ENCODE measurements at regions not wholly inside any gene's neighbourhood (a gene's known extent, or its start where the extent isn't known, plus 50 kb on each side); places are given as distances from the start of the nearest gene placed in this dataset.
A peak's percentile ranks its signal among the peaks of the same experiment; 100 is the strongest.

DNA sequence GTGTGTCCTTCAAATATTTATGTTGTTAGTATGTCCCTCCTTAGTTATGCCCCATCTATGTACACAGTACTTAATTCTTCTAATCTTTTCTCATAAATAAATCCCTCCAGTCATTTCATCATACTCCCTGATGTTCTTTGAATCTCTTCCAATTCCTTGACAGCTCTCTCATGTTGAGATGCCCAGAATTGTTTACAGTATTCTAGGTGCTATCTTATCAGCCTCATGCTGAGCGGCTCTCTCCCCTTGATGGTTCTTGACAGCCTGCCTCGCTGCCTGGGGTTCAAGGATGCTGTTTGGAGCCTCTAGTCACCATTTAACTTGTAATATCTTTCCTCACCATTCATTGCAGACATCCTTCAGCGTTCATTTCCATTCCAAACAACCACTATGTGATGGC lies 799.2 kb downstream of the BRINP1 start:
- DNase-seq (ENCODE audit: low read depth, low spot score): no peak

DNA sequence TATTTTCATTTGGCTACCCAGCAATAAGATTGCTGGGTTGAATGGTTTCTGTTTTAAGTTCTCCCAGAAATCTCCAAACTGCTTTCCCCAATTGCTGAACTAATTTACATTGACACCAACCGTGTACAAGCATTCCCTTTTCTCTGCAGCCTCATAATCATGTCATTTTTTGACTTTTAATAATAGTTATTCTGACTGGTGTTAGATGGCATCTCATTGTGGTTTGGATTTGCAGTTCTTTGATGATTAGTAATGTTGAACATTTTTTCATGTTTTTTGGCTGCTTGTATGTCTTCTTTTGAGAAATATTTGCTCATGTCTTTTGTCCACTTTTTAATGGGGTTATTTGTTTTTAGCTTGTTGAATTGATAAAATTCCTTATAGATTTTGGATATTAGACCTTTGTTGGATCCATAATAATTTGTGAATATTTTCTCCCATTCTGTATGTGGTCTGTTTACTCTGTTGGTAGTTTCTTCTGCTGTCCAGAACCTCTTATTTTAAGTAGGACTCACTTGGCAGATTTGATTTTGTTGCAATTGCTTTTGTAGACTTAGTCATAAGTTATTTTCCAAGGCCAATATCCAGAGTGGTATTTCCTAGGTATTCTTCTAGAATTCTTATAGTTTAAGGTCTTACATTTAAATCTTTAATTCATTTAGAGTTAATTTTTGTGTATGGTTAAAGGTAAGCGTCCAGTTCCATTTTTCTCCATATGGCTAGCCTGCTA lies 793.7 kb downstream of the BRINP1 start:
- no peak for DNase-seq (ENCODE audit: low read depth, low spot score)

DNA sequence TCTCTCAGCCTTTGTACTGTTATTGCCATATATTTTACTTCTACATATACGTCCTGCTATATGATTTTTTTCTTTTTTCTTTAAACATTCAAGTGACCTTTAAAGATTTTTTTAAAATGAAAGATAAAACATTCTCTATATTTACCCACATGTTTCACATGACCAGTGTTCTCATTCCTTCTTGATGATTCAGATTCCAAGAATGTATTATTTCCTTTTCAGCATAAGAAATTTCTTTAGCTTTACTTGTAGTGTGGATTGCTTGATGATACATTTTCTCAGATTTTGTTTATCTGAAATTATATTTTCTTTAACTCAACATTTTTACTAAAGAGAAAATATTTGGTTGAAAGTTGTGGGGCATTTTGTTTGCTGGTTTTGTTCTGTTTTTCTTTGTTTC lies 792.1 kb downstream of the BRINP1 start:
- no peak for DNase-seq (ENCODE audit: low read depth, low spot score)

DNA sequence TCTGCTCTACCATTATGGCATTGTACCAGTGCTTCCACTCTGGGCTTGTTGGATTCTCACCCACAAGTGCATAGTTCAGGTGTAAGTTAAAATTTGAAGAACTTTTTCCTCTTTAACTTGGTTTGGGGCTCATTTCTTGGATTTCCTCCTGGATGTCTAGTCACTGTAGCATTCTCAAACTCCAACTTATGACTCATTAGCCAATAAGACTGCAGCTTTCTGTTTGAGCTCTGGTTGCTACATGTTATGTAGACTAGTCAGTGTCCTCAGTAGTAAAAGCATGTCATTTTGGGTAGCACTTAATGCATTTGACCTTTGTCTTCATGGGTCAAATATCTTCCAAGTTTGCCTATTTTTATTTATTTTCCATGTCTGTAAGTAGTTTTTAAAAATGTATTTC lies 790.8 kb downstream of the BRINP1 start:
- no peak for DNase-seq (ENCODE audit: low read depth, low spot score)

DNA sequence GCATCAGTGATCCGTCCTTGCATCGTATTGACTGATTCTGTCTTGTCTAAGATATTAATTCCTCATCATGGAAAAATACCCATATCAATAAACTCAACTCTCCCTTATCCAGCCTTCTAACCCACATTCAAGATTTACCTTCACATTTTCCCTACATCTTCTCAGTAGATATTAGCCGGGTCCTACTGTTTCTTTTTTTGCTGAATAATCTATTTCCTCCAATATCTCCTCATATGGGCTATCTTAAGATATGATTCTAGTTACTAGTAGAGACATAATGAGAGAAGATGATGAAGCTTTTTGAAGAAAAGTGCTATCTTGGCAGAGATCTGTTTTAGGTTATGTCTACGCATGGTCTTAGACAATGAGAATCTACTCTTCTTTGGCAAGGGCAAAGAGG lies 785.8 kb downstream of the BRINP1 start:
- no peak for DNase-seq (ENCODE audit: low read depth, low spot score)

DNA sequence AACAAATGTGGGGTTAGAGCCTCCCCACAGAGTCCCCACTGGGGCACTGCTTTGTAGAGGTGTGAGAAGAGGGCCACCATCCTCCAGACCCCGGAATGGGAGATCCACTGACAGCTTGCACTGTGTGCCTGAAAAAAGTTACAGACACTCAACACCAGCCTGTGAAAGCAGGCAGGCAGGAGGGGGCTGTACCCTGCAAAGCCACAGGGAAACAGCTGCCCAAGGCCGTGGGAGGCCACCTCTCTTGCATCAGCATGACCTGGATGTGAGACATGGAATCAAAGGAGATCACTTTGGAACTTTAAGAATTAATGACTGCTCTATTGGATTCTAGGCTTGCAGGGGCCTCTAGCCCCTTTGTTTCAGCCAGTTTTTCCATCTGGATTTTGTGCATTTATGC lies 782.3 kb downstream of the BRINP1 start:
- DNase-seq (ENCODE audit: low read depth, low spot score): no peak

DNA sequence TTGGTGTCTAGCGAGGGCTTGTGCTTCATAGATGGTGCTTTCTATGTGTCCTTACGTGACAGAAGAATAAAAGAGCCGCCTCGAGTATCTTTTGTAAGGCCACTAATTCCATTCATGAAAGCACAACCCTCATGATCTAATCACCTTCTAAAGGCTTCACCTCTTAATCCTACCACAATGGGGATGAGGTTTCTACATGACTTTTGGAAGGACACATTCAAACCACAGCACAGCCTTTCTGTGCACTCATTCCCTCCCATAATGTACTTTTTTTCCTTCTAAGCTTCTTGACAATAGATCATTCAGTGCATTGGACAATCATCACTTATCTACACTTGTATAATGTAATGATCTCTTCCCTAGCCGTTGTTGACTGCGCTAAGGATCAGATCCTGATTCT lies 774.8 kb downstream of the BRINP1 start:
- DNase-seq (ENCODE audit: low read depth, low spot score): no peak

DNA sequence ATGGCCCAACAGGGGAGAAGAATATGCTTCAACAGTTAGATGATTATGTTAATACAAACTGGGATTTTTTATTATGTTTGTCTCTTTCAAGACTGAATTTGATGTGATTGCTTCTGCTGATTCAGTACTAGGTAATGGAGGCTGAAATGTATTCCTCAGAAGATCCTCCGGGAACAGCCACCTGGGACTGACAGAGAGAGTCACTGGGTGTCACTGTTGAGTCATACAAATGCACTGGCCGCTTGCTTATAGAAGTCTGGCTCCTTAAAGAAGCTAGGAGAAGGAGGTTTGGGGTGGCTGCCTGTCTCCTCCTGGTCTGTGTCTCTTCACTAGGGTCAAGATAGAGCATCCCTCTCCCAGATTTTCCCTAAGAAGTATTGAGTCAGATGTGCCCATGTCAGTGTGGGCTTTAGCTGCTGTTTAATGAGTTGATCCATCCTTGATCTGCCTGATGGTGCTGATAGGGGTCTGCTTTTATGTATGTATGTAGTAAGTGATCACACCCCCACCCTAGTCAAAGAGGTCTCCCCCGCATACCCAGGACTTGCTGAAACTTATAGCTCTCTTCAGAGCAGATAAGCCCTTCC lies 773.4 kb downstream of the BRINP1 start:
- peak; percentile 41 for DNase-seq (ENCODE audit: low read depth, low spot score)

DNA sequence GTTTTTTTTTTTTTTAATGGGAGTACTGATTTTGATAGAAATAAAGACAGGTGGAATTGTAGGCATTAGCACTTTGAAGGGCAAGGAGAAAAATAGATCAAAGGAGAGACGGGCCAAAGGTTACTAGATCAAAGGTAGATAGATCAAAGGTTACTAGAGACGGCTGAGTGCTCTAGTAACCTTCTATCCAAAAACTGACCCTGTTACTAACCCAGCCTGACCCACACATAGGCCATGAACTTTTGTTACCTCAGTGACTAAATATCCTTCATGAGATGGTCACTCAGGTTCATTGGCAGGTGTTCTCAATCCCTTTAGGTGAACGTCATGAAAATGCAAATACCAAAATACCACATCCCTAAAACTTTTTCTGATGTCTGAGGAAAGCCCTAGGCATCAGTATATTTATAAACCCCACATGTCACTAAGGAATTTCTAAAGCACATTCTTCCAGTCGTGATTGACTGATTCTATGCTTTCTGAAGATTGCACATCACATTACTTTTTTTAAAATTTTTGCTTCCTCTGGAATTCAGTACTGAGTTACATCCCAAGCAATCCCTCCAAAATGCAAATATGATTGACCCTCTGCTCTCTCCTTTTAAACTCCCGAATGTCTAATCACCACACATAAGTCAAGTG lies 772.7 kb downstream of the BRINP1 start:
- no peak for DNase-seq (ENCODE audit: low read depth, low spot score)

DNA sequence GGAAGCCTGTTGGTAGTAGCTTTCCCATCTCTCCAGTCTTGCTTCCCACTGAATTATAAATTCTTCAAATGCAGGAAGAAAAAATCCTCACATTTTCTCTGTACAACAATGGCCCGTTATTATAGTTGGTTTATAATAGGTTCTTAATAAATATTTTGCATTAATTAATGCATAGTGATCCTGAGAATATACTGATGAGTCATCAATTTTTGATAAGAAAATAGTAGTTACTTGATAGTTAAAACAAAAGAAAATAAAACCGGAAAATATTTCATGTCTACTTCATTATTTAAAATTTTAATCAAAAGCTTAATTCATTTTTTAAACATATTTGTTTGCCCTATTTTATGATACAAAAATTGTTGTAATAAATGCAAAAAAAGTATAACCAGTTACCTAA lies 762.6 kb downstream of the BRINP1 start:
- no peak for DNase-seq (ENCODE audit: low read depth, low spot score)

DNA sequence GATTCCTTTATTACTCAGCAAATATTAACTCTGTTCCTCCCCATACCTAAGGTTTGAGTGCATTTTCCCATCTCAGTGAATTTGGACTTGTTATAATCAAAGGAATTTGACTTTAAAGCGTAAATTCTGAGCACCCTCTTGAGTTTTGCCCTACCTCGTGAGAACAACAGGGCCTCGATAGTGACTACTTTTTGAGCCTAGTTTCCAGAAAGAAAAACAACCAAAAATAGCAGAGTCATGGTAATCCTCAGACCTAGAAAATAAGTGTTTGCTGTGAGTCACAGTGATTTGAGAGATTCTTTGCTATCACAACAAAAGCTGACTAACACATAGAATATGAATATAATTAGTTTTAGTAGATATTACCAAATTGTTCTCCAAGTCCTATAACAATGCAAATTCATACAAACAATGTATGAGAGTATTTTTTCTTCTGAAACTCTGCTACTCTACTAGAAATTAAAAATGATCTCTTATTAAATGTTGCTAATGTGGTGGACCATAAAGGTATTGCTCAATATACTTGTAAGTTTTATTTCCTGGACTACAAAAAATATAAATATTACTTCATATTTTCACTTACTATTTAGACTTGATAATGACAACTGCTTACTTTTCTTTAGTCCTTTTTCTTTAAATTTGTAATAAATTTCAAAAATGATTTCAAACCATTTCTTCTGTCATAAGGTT lies 759.7 kb downstream of the BRINP1 start:
- DNase-seq (ENCODE audit: low read depth, low spot score): no peak

DNA sequence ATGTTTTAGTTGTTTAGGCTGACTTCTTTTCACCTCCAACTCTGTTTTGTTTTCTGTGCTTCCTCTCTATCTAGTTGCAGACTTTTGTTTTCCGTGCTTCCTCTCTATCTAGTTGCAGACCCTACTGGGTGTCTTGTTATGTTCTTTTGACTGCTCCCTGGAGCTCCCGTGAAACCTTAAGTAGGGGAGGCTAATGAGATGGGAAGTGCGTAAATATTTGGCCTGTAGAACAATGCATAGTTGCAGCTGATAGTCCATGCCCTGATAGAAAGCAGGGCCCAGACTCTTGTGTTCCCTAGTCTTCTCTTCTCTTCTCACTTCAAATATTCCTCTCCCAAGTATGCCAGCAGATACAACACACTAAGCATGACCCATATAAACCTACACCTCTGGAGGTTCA lies 757.0 kb downstream of the BRINP1 start:
- no peak for DNase-seq (ENCODE audit: low read depth, low spot score)

DNA sequence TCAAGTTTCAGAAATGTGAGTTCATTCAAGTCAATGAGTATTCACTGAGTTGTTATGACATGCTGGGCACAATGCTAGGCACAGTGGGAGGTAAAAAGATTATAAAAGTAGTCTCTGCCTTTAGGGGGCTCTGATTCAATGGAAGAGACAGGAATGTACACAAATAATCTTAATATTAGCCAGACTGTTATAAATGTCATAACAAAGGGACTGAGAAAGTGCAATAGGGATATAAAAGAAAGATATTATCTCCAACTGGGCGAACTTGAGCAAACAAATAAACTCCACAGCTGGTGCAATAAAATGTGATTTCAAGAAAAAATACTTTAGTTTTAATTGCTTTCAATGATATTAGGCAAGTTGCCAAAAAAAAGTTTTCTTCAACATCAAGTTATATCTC lies 755.2 kb downstream of the BRINP1 start:
- DNase-seq (ENCODE audit: low read depth, low spot score): no peak

DNA sequence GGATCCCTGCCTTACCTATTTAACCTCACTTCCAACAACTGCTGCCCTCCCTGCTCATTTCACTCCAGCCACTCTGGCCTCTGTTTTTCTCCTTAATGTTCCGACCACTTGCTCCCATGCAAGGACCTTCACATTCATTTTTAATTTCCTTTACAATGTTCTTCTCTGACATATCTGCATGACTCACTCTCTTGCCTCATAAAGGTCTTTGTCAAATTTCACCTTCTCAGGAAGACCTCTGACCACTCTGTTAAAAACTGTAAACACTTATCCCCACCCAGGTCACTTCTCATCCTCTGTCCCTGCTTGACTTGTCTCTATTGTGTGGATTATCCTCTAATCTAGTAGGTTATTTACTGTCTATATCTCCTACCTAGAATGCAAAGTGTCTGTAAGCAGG lies 751.2 kb downstream of the BRINP1 start:
- no peak for DNase-seq (ENCODE audit: low read depth, low spot score)

DNA sequence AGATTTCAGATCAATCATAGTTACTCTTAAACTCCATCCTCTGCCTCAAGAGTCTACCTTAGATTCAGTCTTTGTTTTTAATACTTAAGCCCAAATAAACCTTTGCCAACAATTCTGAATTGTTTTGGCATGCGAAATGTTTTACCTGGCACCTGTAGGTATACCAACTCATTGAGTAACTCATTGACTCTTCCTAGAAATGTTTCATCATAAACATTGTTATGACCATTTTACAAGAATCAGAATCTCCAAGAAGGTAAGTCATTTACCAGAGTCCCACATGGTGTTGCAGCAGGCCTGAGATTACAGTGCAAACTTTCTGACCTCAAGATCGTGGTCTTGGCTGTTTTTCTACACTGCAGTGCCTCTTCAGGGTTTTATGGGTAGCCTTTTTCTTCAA lies 750.4 kb downstream of the BRINP1 start:
- no peak for DNase-seq (ENCODE audit: low read depth, low spot score)

DNA sequence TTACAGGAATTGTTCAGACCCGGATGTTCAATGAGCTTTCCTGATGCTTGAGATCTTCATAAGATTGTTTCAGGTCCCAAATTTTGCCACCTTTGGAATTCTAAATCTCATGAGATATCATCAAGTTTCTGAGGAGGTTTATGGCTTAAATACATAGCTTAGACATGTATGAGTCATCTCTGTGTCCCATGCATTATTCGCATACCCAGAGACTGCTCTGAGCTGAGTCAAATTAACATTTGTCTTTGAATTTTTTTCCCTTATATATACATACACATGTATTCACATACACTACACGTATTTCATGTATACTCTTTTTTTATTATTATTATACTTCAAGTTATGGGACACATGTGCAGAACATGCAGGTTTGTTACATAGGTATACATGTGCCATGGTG lies 744.6 kb downstream of the BRINP1 start:
- no peak for DNase-seq (ENCODE audit: low read depth, low spot score)

DNA sequence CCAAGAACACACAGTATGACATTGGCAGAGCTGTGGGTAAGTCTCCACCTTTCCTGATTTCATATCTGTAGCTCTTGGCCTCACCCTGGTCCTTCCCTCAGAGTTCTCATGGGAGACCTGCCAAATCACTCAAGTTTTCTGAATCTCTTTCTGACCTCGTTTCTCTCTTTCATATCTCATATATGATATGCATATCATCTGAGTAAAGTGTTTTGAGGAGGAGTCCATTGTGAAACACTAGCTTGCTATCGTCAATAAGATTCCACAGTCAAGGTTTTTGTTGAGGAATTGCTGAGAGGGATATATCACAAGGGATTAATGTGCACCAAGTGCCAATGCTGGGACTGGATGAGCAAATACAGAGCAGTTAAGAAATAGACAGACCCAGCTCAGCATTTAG lies 739.2 kb downstream of the BRINP1 start:
- DNase-seq (ENCODE audit: low read depth, low spot score): no peak

DNA sequence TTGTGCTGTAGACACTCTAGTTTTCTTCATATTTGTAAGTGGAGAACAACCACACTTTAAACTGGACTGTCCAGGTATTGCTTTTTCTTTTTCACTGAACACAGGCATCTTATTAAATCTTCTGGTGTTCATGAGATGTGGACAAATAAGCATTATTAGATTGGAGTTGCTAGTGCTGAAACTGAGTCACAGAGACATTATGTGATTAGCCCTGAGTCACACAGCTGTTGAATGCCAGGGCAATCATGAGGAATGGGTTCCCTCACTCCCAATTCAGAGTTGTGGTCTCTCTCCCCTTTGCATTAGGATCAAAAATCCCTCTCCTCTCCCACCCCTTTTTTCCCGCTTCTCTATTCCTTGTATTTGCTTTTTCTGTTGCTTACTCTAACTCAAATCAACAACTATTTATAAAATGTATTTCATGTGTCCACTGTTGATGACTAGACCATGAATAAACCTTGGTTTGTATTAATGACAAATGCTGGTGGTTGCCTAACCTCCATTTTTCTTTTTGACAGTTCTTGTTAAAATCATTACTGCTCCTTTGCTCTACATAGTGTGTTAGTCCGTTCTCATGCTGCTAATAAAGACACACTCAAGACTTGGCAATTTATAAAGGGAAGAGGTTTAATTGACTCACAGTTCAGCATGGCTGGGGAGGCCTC lies 738.2 kb downstream of the BRINP1 start:
- DNase-seq (ENCODE audit: low read depth, low spot score): no peak

DNA sequence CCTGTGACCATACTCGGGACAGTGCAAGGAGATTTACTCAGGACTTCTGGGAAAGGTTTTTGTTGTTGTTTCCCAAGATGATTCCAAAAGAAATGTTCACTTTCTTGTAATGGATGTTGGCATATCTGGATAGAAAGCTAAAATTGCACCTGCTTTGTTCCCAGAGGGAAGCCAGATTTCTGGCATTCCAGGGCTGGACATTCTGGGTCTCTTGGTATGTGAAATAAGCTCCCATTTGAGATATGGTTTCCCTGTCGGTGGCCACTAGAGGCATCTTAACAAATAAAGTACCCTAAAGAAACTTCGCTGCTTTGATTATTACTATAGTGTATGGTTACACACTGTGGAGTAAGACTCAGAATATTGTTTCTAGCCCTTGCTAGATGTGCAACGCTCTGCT lies 737.3 kb downstream of the BRINP1 start:
- DNase-seq (ENCODE audit: low read depth, low spot score): no peak

DNA sequence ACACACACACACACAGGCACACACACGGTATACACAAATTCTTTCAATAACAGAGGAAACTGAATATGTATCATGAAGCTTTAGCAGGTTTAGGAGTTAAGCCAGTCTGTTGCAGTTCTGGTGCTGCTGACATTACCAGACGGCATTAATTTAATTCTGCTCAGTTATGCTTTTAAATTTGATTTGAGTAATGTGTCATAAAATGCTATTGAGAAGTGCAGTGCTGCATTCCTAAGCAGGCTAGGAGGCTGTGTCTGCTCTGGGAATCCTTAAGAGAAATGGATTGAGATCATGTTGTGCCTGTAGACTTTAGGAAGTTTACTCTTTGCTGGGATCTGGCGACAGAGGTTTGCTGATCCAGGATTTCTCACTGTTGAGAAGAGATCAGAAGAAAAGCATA lies 733.8 kb downstream of the BRINP1 start:
- DNase-seq (ENCODE audit: low read depth, low spot score): no peak

DNA sequence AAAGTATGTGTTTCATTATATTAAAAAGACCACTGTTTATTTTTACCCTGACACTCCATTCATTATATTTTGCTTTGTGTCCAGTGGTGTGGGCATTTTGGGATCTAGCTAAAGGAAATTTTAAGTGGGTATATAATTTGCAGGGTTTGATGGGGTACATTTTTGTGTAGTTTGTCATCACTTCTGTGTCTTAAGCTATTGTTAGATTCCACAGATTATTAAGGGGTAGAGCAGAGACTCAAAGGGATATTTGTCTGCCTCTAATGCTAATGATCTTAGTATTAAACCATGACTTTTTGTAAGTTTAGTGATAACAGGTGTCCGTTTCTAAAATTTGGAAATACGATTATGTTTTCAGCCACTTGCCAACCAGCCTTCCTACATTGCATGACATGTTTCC lies 731.6 kb downstream of the BRINP1 start:
- DNase-seq (ENCODE audit: low read depth, low spot score): no peak
